Limb (tissue), 2 donors: ENCODE measurements at regions not wholly inside any gene's neighbourhood (a gene's known extent, or its start where the extent isn't known, plus 50 kb on each side); places are given as distances from the start of the nearest gene placed in this dataset.
"Not testable (repeated sequence)": the region's sequence is repeated elsewhere in the genome, so short reads cannot be mapped to it uniquely, and the experiment has no call there.

Source experiments
- DNase-seq, 2 donors: peaks; one replicate each; pipeline ENCODE4 v3.0.0-alpha.2; 2016; ENCODE audit errors: extremely low spot score in 2 of 2

GRCh38 chr7:12884856-12885440 lies 197.5 kb downstream of the ARL4A start:
- DNase-seq: no peak

DNA sequence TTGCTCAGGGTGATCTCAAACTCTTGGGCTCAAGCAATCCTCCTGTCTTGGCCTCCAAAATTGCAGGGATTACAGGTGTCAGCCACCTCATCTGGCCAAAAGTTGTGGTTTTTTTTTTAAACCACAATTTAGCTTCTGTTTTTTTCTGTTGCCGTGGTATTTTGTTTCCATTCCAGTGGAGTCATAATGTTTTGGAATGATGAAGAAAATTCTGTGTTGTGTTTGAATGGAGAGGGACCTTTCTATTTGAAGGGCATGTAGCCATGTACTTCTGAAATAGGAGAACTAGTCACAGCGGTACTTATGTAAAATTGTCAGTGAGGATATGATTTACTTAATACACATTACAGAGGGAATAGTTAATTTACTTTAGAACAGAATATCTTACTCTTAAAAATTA lies 201.3 kb downstream of the ARL4A start:
- DNase-seq: no peak

GRCh38 chr7:12889391-12889790 lies 202.0 kb downstream of the ARL4A start:
- no peak for DNase-seq

GRCh38 chr7:12890586-12890985 lies 203.2 kb downstream of the ARL4A start:
- no peak for DNase-seq

DNA sequence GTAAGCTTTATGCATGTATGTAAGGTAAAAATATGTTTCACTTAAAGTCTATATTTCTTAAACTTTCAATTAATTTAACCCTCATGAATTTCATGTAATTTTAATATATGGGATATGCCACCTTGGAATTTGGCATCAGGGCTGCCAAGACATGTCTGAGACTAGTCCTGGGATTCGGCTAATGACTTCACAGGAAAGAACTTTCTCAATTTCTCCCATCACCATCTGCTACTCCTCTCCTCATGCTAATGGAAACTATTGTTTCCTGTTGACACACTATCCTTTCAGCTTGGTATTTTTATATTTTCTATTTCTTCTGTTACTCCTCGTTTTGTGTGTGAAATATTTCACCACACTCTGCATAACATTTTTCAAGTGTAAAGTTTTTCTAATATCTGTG lies 205.9 kb downstream of the ARL4A start:
- no peak for DNase-seq

DNA sequence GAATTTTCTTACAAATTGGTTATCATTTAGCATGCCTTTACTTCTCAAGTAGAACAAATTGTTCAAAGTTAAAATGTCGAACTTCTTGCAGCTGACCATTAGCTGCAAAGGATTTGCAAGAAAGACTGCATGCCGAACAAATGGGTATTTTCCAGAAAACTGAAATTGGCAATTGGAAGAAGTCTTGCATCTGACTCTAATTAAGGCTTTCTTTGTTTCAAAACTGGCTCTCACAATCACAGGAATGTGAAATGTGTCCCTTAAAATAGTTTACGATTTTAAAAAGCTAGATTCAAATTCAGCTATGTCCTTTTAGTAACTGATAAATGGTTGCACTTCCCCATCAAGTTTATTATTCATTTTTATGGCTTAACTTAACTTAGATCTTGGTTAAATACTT lies 207.9 kb downstream of the ARL4A start:
- no peak for DNase-seq

DNA sequence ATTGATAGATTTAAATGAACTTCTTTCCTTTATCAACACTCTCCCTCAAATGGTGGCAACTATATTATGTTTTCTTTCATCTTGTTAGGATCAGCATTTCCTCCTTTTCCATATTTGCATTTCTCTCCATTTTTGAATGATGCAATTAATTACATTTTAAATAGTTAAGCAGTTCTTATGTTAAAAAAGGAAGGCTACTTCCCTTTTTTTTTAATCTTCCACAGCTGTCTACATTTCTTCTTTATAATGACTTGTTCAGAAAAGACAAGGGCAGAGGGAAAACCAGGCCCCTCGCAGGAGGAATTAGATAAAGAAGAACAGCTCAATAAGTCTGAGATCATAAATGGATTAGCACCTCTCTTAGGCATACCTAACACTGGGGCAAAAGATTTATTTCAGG lies 208.9 kb downstream of the ARL4A start:
- DNase-seq: no peak

DNA sequence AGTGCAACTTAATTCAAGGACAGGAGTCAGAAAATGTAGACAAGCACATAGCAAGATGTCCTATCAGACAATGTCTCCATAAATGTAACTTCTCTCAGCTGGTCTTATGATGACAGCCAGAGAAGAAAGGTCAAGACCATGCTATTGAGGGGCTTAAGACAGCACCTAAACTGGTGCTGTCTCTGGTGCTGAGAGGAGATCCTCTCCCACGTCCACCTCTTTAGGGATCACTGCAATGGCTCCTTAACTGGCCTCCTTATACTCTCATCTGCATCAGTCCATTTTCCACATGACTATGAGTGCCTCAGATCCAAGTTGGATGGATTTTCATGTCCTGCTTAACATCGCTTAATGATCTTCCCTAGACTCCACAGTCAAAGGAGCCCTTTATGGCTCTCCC lies 210.6 kb downstream of the ARL4A start:
- no peak for DNase-seq

GRCh38 chr7:12898620-12899019 lies 211.2 kb downstream of the ARL4A start:
- DNase-seq: no peak

DNA sequence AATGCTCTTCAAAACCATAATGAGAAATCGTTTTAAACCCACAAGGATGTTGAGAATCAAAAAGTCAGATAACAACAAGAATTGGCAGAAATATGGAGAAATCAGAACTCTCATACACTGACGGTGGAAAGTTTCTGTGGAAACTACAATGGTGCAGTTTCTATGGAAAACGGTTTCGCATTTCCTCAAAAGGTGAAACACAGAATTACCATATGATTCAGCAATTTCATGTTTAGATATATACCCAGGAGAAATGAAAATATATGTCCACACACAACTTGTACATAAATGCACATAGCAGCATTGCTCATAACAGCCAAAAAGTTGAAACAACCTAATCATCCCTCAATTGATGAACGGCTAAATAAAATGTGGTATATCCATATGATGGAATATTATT lies 218.2 kb downstream of the ARL4A start:
- DNase-seq: no peak

- DNase-seq: no peak
These were observed 220.3 kb downstream of the ARL4A start for GRCh38 chr7:12907774-12908173.

- DNase-seq: no peak
These were observed 222.1 kb downstream of the ARL4A start for GRCh38 chr7:12909483-12909882.

DNA sequence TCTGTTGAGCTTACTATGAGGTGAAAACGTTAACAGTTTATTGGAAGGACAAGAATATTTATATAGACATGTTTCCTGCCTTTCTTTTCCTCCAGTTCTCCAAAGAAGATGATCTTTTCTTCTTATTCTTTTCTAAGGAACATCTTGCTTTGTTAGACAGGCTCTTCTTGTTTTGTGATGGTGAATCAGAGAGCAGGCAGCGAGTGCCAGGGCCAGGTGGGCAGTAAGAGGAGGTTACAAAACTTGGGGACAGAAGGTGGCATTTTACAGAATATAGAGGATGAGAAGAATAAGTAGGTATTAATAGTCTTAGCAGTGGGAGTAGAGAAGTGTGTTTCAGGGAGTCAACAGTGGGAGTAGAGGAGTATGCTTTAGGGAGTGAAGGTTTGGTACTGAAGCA lies 223.6 kb downstream of the ARL4A start:
- no peak for DNase-seq

DNA sequence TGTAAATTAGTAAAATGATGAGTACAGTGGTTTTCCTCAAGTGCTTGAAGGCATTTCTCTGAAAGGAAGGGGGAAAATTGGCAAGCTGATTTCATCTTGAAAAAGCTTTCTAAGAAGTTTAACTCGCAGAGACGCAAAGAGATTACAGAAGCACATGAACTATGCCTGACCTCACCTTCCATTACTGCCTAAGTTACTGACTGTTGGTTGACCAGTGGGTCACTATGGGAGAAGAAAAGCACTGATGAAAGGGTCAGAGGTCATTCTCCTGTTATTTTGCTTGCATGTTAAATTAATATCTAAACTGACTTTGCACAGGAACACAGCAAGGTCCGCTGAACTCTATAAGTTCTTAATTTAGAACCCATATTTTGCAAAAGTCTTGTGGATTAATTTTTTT lies 225.6 kb downstream of the ARL4A start:
- no peak for DNase-seq

DNA sequence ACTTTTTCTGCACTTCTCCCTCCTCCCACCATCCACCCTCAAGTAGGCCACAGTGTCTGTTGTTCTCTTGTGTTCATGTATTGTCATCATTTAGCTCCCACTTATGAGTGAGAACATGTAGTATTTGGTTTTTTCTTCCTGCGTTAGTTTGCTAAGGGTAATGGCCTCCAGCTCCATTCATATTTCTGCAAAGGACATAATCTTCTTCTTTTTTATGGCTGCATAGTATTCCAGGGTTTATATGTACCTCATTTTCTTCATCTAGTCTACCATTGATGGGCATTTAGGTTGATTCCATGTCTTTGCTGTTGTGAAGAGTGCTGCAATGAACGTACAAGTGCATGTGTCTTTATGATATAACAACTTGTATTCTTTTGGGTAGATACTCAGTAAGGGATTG lies 230.4 kb downstream of the ARL4A start:
- no peak for DNase-seq

- DNase-seq: no peak
These were observed 234.4 kb downstream of the ARL4A start for GRCh38 chr7:12921751-12922345.

DNA sequence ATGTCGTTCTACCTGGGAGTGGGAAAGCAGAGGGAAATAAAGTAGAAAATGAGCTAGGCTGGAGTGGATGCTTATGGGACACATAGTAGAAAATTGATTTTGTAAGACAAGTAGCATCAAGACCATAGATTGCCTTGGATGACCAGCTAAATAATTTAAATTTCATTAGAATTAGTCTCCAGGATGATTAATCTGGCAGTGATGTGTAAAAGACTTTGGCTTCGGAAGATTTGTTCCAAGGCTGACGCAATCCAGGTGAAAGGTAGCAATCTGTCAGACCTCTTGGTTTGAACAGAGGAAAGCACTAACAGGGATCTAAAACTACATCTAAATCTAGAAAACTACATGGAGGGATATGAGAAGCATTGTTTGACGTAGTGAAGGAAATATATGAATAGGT lies 236.5 kb downstream of the ARL4A start:
- no peak for DNase-seq

GRCh38 chr7:12926206-12926605 lies 238.8 kb downstream of the ARL4A start:
- no peak for DNase-seq

GRCh38 chr7:12927635-12928434 lies 240.4 kb downstream of the ARL4A start:
- no peak for DNase-seq

DNA sequence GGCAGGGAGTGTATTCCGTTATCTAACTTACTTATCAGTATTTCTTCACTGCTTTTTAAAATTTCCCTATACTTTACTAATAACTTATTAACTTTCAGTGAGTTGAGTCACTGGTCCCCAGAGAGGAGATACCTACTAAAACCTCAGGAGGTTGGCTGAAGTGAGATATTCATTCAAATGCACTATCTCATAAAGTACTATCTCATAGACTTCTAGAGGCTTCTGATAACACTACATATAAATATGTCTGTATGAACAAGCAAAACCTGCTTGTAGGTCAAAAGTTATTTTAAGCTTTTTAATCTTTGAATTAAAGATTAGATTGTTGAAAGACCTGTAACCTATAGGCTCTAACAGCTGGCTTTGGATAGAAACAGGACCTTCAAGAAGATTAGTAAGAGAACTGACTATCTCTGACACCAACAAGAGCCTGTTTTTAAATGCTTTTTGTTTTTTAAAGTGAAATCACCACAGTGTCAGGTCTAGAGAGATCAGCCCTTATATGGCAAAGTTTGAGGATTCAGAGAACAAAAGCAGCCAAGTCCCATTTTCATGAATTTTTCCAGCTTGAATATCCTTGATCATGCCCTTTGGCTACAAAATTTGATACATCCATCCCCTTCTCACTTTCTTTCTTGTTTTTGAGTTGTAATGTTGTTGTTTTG lies 242.2 kb downstream of the ARL4A start:
- DNase-seq: no peak

DNA sequence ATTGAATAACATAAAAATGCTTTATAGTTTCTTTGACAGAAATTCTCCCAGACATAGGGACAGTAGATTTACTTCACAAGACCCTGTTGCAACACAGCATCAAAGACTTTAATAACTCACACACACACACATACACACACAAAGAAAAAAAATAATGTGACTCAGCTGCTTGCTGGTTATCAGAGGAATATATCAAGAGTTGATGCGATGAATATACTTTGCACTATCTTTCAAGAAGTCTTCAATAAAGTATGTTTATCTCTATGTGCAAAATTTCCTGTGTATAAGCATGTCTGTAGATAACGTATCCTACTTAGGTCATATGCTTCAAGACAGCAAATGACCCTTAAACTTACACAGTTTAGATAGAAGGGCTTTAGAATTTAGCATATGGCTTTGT lies 243.1 kb downstream of the ARL4A start:
- no peak for DNase-seq

GRCh38 chr7:12931465-12931864 lies 244.0 kb downstream of the ARL4A start:
- not testable (repeated sequence) for DNase-seq
